Spleen (tissue), 7 donors: ENCODE measurements at regions not wholly inside any gene's neighbourhood (a gene's known extent, or its start where the extent isn't known, plus 50 kb on each side); places are given as distances from the start of the nearest gene placed in this dataset.

ENCODE experiments used
- POLR2A ChIP-seq, 3 donors: fragments of 450-650 bp; IDR thresholded peaks; one replicate each; pipeline ENCODE4 v1.5.1; 2017; ENCODE audit warnings: antibody characterized with exemption in 3 of 3, mild to moderate bottlenecking in 1 of 3
- TF ChIP-seq, protein P1 (sequence below), 11 experiments: fragments of 200-600 bp in 7 of 11; fragments of 450-650 bp in 4 of 11; sonication (generic) in 4 of 11; IDR thresholded peaks in 8 of 11; conservative IDR thresholded peaks in 3 of 11; 1 replicate in 7 of 11; 2 replicates in 4 of 11; pipeline versions ENCODE4 v1.4.0 to v1.8.0; 2016 to 2021; ENCODE audit warnings: antibody characterized with exemption in 11 of 11, inconsistent platforms in 4 of 11, mild to moderate bottlenecking in 1 of 11
- donor health status: DM: no; HTN: no; CAD: no; lungs with moderate emphysema.
- donor health status: DM: no; HTN: no; CAD: no.
- donor health status: DM: no; HTN: no; CAD: no.

DNA sequence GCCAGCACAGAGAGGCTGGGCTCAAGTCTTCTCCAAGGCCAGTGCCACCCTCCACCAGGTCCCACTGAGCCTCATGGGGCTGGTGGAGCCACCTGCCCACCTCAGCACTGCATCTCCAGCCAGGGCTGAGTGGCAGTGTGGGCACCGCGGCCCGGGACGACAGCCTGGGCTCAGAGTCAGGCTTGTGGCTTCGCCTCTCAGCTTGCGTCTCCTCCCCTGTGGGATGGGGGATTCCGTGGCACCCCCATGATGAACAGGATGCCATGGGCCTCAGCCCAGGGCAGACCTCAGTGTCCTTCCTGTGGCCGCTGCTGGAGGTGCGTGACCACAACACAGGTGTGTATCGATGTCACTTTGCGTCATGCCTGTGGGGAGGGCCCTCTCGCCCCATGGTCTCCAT is 136.4 kb upstream of the PPP1R26 start:
- TF ChIP-seq, protein P1, sequence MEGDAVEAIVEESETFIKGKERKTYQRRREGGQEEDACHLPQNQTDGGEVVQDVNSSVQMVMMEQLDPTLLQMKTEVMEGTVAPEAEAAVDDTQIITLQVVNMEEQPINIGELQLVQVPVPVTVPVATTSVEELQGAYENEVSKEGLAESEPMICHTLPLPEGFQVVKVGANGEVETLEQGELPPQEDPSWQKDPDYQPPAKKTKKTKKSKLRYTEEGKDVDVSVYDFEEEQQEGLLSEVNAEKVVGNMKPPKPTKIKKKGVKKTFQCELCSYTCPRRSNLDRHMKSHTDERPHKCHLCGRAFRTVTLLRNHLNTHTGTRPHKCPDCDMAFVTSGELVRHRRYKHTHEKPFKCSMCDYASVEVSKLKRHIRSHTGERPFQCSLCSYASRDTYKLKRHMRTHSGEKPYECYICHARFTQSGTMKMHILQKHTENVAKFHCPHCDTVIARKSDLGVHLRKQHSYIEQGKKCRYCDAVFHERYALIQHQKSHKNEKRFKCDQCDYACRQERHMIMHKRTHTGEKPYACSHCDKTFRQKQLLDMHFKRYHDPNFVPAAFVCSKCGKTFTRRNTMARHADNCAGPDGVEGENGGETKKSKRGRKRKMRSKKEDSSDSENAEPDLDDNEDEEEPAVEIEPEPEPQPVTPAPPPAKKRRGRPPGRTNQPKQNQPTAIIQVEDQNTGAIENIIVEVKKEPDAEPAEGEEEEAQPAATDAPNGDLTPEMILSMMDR (IDR thresholded peaks at IDR 0.05 in 8 of 11, conservative IDR thresholded peaks at IDR 0.05 in 3 of 11) = no peak
- no peak for TF ChIP-seq POLR2A (IDR thresholded peaks at IDR 0.05)
